PC-9 (cell line): ENCODE measurements at regions not wholly inside any gene's neighbourhood (a gene's known extent, or its start where the extent isn't known, plus 50 kb on each side); places are given as distances from the start of the nearest gene placed in this dataset.

Experiments used
- BruUV-seq: library from RNA; stranded (reverse); fragments of 400-500 nt; replicated peaks from 2 replicates; lab custom pipeline; 2021; lab: Mats Ljungman, UMichigan
- CTCF ChIA-PET: fragments of 300-600 bp; sonication (Branson Sonifier 250); formaldehyde crosslinking; loops from one replicate; lab custom pipeline; 2022; ENCODE audit warnings: antibody characterized with exemption; lab: Charles Lee
- POLR2A ChIA-PET: fragments of 300-600 bp; sonication (Branson Sonifier 250); formaldehyde crosslinking; loops from one replicate; lab custom pipeline; 2022; ENCODE audit warnings: antibody characterized with exemption; ENCODE audit not compliant: unreplicated experiment; lab: Charles Lee
- DNase-seq, 2 experiments: peaks; one replicate each; pipeline versions ENCODE4 v3.0.0 to v3.0.0-alpha.2; 2015 to 2022; ENCODE audit warnings: mixed read lengths in 1 of 2
- H2AFZ ChIP-seq: fragments of 200-600 bp; sonication (generic); 2 replicates; pipeline ENCODE4 v1.8.1; 2017; ENCODE audit warnings: antibody characterized with exemption
- H3F3A ChIP-seq: fragments of 200-600 bp; sonication (generic); 2 replicates; pipeline ENCODE4 v1.8.1; 2017; ENCODE audit warnings: antibody characterized with exemption, mild to moderate bottlenecking, low read depth; ENCODE audit not compliant: insufficient read depth
- H3K27ac ChIP-seq: fragments of 200-600 bp; sonication (generic); 2 replicates; pipeline ENCODE4 v1.6.1; 2016; ENCODE audit warnings: mixed run types
- H3K27me3 ChIP-seq: fragments of 200-600 bp; sonication (generic); 2 replicates; pipeline ENCODE4 v1.6.1; 2016; ENCODE audit warnings: low read depth, mixed run types; ENCODE audit not compliant: insufficient read depth
- H3K36me3 ChIP-seq: fragments of 200-600 bp; sonication (generic); 2 replicates; pipeline ENCODE4 v1.6.1; 2016; ENCODE audit warnings: low read depth, mixed run types
- H3K4me1 ChIP-seq: fragments of 200-600 bp; sonication (generic); replicated peaks from 2 replicates; pipeline ENCODE4 v1.6.1; 2016; ENCODE audit warnings: mixed run types; ENCODE audit not compliant: insufficient read depth
- H3K4me2 ChIP-seq: fragments of 200-600 bp; sonication (generic); 2 replicates; pipeline ENCODE4 v1.6.1; 2017; ENCODE audit warnings: mixed run types
- H3K4me3 ChIP-seq: fragments of 200-600 bp; sonication (generic); 2 replicates; pipeline ENCODE4 v1.6.1; 2016; ENCODE audit warnings: mixed run types
- H3K79me2 ChIP-seq: fragments of 200-600 bp; sonication (generic); 2 replicates; pipeline ENCODE4 v1.6.1; 2017; ENCODE audit warnings: low read depth, mixed run types
- H3K9me2 ChIP-seq: fragments of 200-600 bp; sonication (generic); 2 replicates; pipeline ENCODE4 v1.8.1; 2017; ENCODE audit warnings: mild to moderate bottlenecking; ENCODE audit not compliant: insufficient read depth
- H3K9me3 ChIP-seq: fragments of 200-600 bp; sonication (generic); 2 replicates; pipeline ENCODE4 v1.8.1; 2016; ENCODE audit warnings: low read depth; ENCODE audit not compliant: insufficient read depth
- H4K20me1 ChIP-seq: fragments of 200-600 bp; sonication (generic); 2 replicates; pipeline ENCODE4 v1.8.1; 2017; ENCODE audit not compliant: insufficient read depth
- CTCF ChIP-seq: fragments of 200-600 bp; sonication (generic); conservative IDR thresholded peaks from 2 replicates; pipeline ENCODE4 v1.6.1; 2017; ENCODE audit warnings: mixed run types, antibody characterized with exemption, mild to moderate bottlenecking, moderate library complexity
- EZH2 ChIP-seq: fragments of 200-600 bp; sonication (generic); IDR thresholded peaks from 2 replicates; pipeline ENCODE4 v1.8.0; 2017; ENCODE audit warnings: antibody characterized with exemption, low read depth
- intact Hi-C: fragments of 100-400 bp; cut with micrococcal nuclease; formaldehyde crosslinking; loops from one replicate; pipeline ENCODE4 v1.10.0; 2022; ENCODE audit not compliant: unreplicated experiment

DNA sequence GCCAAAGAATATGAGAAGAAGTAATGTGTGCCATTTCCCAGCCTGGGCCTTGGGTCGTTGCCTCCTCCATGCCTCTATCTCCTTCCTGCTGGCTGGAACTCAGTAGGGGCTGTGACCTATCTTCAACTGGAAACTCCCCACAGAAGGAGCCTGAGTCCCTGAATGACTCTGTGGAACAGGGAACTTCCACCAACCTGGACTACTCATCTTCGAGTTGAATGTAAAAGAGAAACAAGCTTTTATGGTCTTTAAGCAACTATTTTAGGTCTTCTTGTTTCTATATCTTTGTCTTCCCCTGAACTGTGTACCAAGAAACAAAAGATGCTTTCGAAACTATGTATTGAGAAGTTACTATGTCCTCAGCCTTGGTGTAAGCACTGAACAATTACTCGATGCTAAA is 355.3 kb upstream of the NR2F2 start:
- POLR2A ChIA-PET = no interaction called here
- no TSS peak for BruUV-seq

DNA sequence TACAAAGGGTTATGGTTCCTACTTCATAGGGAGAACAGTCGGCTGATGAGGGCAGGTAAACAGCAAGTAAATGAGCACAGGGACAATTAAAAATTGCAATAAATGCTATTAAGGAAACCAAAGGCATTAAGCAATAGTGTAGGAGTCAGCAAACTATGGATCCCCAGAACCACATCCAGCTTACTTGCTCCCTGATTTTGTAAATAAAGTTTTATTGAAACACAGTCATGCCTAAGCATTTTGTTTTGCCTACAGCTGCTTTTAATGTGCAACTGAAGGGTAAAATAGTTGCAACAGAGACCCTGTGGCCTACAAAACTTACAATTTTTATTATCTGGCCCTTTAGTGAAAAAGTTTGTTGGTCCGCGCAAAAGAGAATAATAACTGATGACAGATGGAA is 351.2 kb upstream of the NR2F2 start:
- intact Hi-C loops = no loop called here
- TF ChIP-seq EZH2 = no peak
- TF ChIP-seq CTCF = no peak
- H3F3A ChIP-seq = no peaks in the 10 kb centered on the region
- CTCF ChIA-PET = no interaction called here
- no peaks in the 10 kb centered on the region for H4K20me1 ChIP-seq
- no TSS peak for BruUV-seq
- no peaks in the 10 kb centered on the region for H3K79me2 ChIP-seq
- H3K4me3 ChIP-seq = no peak overlapping the region
- no peaks in the 10 kb centered on the region for H3K4me1 ChIP-seq
- H3K27me3 ChIP-seq = no peaks in the 10 kb centered on the region
- no peaks in the 10 kb centered on the region for H3K36me3 ChIP-seq
- POLR2A ChIA-PET = no interaction called here
- no peak overlapping the region for H3K27ac ChIP-seq
- no peak overlapping the region for H3K4me2 ChIP-seq
- no peak for DNase-seq
- no peaks in the 10 kb centered on the region for H3K9me2 ChIP-seq
- no peak overlapping the region for H2AFZ ChIP-seq
- H3K9me3 ChIP-seq = no peaks in the 10 kb centered on the region

More for the DNA sequence above, 355.3 kb upstream of the NR2F2 start:
- no peak for TF ChIP-seq EZH2
- TF ChIP-seq CTCF = no peak
- H3F3A ChIP-seq = no peaks in the 10 kb centered on the region
- no peaks in the 10 kb centered on the region for H3K9me2 ChIP-seq
- no peak overlapping the region for H3K27ac ChIP-seq
- H3K9me3 ChIP-seq = no peaks in the 10 kb centered on the region
- intact Hi-C loops = no loop called here
- DNase-seq = no peak
- H3K4me1 ChIP-seq = no peaks in the 10 kb centered on the region
- H3K4me3 ChIP-seq = no peak overlapping the region
- H3K79me2 ChIP-seq = no peaks in the 10 kb centered on the region
- no peak overlapping the region for H2AFZ ChIP-seq
- H4K20me1 ChIP-seq = no peaks in the 10 kb centered on the region
- no peak overlapping the region for H3K4me2 ChIP-seq
- H3K27me3 ChIP-seq = no peaks in the 10 kb centered on the region
- H3K36me3 ChIP-seq = no peaks in the 10 kb centered on the region
- CTCF ChIA-PET = no interaction called here

GRCh38 chr15:95981209-95981608 is 349.3 kb upstream of the NR2F2 start:
- no peak for DNase-seq
- intact Hi-C loops = no loop called here

More at GRCh38 chr15:95981209-95981608, 349.3 kb upstream of the NR2F2 start:
- no peaks in the 10 kb centered on the region for H3K79me2 ChIP-seq
- no peaks in the 10 kb centered on the region for H3F3A ChIP-seq
- no TSS peak for BruUV-seq
- TF ChIP-seq EZH2 (no peak), CTCF (no peak)
- H3K36me3 ChIP-seq = no peaks in the 10 kb centered on the region
- no peak overlapping the region for H3K27ac ChIP-seq
- no peak overlapping the region for H2AFZ ChIP-seq
- no peak overlapping the region for H3K4me3 ChIP-seq
- ChIA-PET CTCF (no interaction called here), POLR2A (no interaction called here)
- H4K20me1 ChIP-seq = no peaks in the 10 kb centered on the region
- H3K4me1 ChIP-seq = no peaks in the 10 kb centered on the region
- H3K9me2 ChIP-seq = no peaks in the 10 kb centered on the region
- H3K9me3 ChIP-seq = no peaks in the 10 kb centered on the region
- no peak overlapping the region for H3K4me2 ChIP-seq
- no peaks in the 10 kb centered on the region for H3K27me3 ChIP-seq
